ENCODE measurements at regions not wholly inside any gene's neighbourhood (a gene's known extent, or its start where the extent isn't known, plus 50 kb on each side); places are given as distances from the start of the nearest gene placed in this dataset.

DNA sequence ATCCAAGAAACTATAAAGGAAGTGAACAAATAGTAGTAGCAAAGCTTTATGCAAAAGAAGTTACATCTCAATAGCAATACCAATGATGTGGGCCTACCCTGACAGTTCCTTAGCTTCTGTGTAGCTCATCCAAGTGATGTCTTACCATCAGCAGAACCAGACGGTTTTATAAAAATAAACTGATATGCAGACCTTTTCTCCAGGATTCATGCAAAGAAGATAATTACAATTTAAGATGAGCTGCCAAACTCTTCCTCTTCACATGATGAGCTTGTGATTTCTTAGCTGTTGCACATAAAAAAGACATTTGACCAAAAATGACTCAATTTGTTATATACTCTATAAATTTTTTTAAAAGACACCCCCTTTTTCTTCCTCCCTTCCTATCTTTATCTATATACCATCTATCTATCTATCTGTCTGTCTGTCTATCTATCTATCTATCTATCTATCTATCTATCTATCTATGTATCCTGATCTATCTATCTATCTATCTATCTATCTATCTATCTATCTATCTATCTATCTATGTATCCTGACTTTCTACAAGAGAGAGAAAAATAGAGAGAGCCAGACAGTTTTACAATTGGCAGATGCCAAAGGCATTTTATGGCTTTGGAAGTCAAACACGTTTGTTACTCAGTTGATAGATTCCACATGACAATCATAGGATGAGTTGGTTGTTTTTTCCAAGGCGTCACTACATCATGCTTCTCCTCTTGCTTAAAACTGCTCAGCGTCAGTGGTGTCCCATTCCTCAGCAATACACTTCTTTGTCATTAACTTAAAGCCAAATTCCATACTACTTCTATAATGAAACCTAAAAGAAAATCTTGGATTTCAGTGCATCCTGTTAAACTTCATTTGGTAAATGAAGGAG is 65.9 kb upstream of the ACTR3 start:
- TF ChIP-seq ZNF232 (CRISPR knock-in tag; IDR thresholded peaks at IDR 0.05): no peak
- TF ChIP-seq LARP7 (IDR thresholded peaks at IDR 0.05): no peak
- TF ChIP-seq, protein P1, sequence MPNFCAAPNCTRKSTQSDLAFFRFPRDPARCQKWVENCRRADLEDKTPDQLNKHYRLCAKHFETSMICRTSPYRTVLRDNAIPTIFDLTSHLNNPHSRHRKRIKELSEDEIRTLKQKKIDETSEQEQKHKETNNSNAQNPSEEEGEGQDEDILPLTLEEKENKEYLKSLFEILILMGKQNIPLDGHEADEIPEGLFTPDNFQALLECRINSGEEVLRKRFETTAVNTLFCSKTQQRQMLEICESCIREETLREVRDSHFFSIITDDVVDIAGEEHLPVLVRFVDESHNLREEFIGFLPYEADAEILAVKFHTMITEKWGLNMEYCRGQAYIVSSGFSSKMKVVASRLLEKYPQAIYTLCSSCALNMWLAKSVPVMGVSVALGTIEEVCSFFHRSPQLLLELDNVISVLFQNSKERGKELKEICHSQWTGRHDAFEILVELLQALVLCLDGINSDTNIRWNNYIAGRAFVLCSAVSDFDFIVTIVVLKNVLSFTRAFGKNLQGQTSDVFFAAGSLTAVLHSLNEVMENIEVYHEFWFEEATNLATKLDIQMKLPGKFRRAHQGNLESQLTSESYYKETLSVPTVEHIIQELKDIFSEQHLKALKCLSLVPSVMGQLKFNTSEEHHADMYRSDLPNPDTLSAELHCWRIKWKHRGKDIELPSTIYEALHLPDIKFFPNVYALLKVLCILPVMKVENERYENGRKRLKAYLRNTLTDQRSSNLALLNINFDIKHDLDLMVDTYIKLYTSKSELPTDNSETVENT (CRISPR knock-in tag; IDR thresholded peaks at IDR 0.05): no peak
- TF ChIP-seq ESRRA (IDR thresholded peaks at IDR 0.05; ENCODE audit: borderline replicate concordance, low read depth): no peak
